Panc1 (cell line): ENCODE measurements at regions not wholly inside any gene's neighbourhood (a gene's known extent, or its start where the extent isn't known, plus 50 kb on each side); places are given as distances from the start of the nearest gene placed in this dataset.
"Not testable (repeated sequence)": the region's sequence is repeated elsewhere in the genome, so short reads cannot be mapped to it uniquely, and the experiment has no call there.

Experiments
- ATAC-seq: fragments of 200-7000 bp; cut with Tn5 transposase; 2 replicates; pipeline ENCODE4 v1.9.1; 2020; ENCODE audit warnings: mild to moderate bottlenecking, moderate library complexity
- BruUV-seq: library from RNA; stranded (reverse); fragments of 400-500 nt; replicated peaks from 2 replicates; lab custom pipeline; 2021; lab: Mats Ljungman, UMichigan
- CTCF ChIA-PET: fragments of 300-600 bp; sonication (Branson Sonifier 250); formaldehyde crosslinking; loops from one replicate; lab custom pipeline; 2022; ENCODE audit warnings: antibody characterized with exemption; lab: Charles Lee
- POLR2A ChIA-PET: fragments of 300-600 bp; sonication (Branson Sonifier 250); formaldehyde crosslinking; loops from one replicate; lab custom pipeline; 2022; ENCODE audit warnings: antibody characterized with exemption; lab: Charles Lee
- DNase-seq: peaks from one replicate; pipeline ENCODE4 v3.0.0-alpha.2; 2010; ENCODE audit warnings: low read depth, low spot score
- H3K27ac ChIP-seq: 2 replicates; pipeline ENCODE4 v1.5.1; 2011; ENCODE audit warnings: mild to moderate bottlenecking, low read length, inconsistent platforms
- H3K27me3 ChIP-seq: fragments of 200-500 bp; sonication (Bioruptor generic); 2 replicates; pipeline ENCODE4 v1.6.0; 2014; ENCODE audit warnings: low read length, inconsistent platforms; ENCODE audit not compliant: control insufficient read depth, insufficient read depth
- H3K36me3 ChIP-seq: fragments of 200-500 bp; sonication (Bioruptor generic); 2 replicates; pipeline ENCODE4 v1.5.1; 2014; ENCODE audit warnings: inconsistent platforms, mild to moderate bottlenecking, low read length, moderate library complexity; ENCODE audit not compliant: control insufficient read depth, insufficient read depth
- H3K4me1 ChIP-seq: 2 replicates; pipeline ENCODE4 v1.5.1; 2011; ENCODE audit warnings: inconsistent platforms, mild to moderate bottlenecking, low read length, moderate library complexity; ENCODE audit not compliant: control insufficient read depth, insufficient read depth
- H3K4me3 ChIP-seq, 2 experiments: 2 replicates each; pipeline ENCODE4 v1.5.1; 2011 to 2012; ENCODE audit warnings: low read depth in 2 of 2, low read length in 2 of 2, mild to moderate bottlenecking in 2 of 2, inconsistent platforms in 1 of 2, moderate library complexity in 1 of 2
- H3K9me3 ChIP-seq: fragments of 200-500 bp; sonication (Bioruptor generic); 2 replicates; pipeline ENCODE4 v1.5.1; 2014; ENCODE audit warnings: low read depth, mild to moderate bottlenecking, inconsistent platforms, low read length, moderate library complexity; ENCODE audit not compliant: control insufficient read depth, insufficient read depth
- POLR2AphosphoS5 ChIP-seq: IDR thresholded peaks from 2 replicates; pipeline ENCODE4 v1.6.1; 2012; ENCODE audit warnings: mild to moderate bottlenecking, low read depth, low read length, moderate library complexity
- SIN3A ChIP-seq: IDR thresholded peaks from 2 replicates; pipeline ENCODE4 v1.6.1; 2012; ENCODE audit warnings: low read depth, mild to moderate bottlenecking, low read length, moderate library complexity, borderline replicate concordance; ENCODE audit not compliant: insufficient read depth
- TCF7L2 ChIP-seq: IDR thresholded peaks from 2 replicates; pipeline ENCODE4 v1.6.1; 2011; ENCODE audit warnings: mild to moderate bottlenecking, low read depth, low read length, inconsistent platforms
- in situ Hi-C: cut with HindIII; loops from 2 replicates; pipeline ENCODE4 v1.10.0; 2016; ENCODE audit warnings: low sequenced_read_pairs, low pct_unique_long_range_greater_than_20kb
- intact Hi-C: fragments of 100-400 bp; cut with micrococcal nuclease; formaldehyde crosslinking; loops from one replicate; pipeline ENCODE4 v1.10.0; 2022; ENCODE audit not compliant: unreplicated experiment
- TF ChIP-seq, protein P1 (sequence below), 2 experiments: IDR thresholded peaks; 2 replicates each; pipeline ENCODE4 v1.6.1; 2011 to 2012; ENCODE audit warnings: low read depth in 2 of 2, control low read depth in 1 of 2, low read length in 1 of 2, mild to moderate bottlenecking in 1 of 2, moderate library complexity in 1 of 2; ENCODE audit not compliant: insufficient read depth in 1 of 2
- TF ChIP-seq, protein P2 (sequence below): fragments of 450-650 bp; IDR thresholded peaks from 2 replicates; pipeline ENCODE4 v1.5.1; 2017; ENCODE audit warnings: mild to moderate bottlenecking

DNA sequence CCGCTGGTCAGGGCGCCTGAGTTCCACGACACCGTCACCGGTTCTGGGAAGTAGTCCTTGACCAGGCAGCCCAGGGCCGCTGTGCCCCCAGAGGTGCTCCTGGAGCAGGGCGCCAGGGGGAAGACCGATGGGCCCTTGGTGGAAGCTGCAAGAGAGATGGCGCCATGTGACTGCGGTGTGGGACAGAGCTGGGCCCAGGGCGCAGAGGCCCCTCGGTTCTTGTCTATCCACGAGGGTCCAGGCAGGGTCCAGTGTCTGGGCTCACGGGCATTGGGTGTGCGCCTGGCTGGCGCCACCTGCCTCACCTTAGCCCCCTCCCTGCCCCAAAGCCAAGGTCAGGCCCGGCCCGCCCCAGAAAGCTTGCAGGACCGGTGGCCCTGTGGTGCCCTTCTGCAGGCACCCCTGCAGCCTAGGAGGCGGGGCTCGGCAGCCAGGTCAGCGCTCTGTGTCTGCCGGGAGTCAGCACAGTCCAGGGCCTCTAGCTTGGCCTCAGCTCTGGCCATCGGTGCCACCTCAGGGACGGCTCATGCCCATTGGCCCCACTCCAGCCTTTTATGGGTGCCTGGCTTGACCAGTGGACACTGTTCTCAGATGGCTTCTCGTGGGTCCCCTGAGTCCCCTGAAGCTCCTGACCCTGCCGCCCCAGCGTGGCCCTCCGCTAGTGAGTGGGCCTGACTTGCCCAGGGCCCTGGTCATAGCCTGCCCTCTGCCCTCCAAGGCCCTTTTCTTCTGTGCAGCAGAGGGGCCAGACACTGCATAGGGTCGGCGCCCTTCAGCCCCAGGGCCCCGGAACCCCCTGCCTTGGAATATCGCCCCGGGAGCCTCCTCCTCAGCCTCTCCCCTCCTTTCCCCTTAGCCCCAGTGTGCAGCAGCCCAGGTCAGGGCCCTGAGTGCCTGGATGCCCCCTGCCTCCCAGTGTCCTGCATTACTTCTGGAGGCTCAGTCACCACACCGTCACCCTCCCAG, 245.2 kb downstream of the TMEM121 start:
- intact Hi-C loops, DNase-seq, H3K9me3 ChIP-seq, H3K27ac ChIP-seq, H3K4me3 ChIP-seq, in situ Hi-C loops, POLR2A ChIA-PET, H3K4me1 ChIP-seq, CTCF ChIA-PET, H3K36me3 ChIP-seq, H3K27me3 ChIP-seq, BruUV-seq: not testable (repeated sequence)
- ATAC-seq = peak; percentile 50

DNA sequence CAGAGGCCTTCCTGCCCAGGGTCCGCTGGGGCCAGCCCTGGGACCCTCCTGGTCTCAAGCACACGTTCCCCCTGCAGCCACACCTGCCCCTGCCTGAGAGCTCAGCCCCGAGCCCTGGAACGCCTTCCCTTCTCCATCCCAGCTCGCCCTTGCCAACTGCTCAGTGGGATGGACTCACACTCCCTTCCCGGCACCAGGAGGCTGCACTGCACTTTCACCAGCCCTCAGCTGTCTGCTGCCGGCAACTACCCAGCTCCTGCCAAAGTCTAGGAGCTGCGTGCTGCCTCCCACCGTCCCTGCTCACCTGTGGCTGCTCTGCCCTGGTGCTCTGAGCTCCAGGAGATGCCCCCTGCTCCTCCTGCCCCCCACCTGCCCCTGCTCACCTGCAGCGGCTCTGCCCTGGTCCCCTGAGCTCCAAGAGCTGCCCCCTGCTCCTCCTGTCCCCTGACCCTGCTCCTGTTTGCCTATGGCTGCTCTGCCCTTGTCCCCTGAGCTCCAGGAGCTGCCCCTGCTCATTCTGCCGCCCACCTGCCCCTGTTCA, 246.4 kb downstream of the TMEM121 start:
- ATAC-seq, in situ Hi-C loops, H3K27ac ChIP-seq, H3K4me1 ChIP-seq, H3K9me3 ChIP-seq, BruUV-seq, DNase-seq, H3K4me3 ChIP-seq, POLR2A ChIA-PET, intact Hi-C loops, H3K36me3 ChIP-seq, CTCF ChIA-PET, H3K27me3 ChIP-seq: not testable (repeated sequence)

DNA sequence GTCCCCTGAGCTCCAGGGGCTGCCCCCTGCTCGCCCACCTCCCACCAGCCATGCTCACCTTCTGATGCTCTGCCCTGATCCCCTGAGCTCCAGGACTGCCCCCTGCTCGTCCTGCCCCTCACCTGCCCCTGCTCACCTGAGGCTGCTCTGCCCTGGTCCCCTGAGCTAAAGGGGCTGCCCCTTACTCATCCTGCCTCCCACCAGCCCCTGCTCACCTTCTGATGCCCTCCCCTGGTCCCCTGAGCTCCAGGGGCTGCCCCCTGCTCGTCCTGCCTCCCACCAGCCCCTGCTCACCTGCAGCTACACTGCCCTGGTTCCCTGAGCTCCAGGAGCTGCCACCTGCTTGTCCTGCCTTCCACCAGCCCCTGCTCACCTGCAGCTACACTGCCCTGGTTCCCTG, 247.2 kb downstream of the TMEM121 start:
- no peak overlapping the region for H3K4me3 ChIP-seq
- no peak overlapping the region for H3K27ac ChIP-seq
- H3K4me1 ChIP-seq = no peaks in the 10 kb centered on the region
- POLR2A ChIA-PET = no interaction called here
- H3K27me3 ChIP-seq = no peaks in the 10 kb centered on the region
- in situ Hi-C loops (no loop called here), intact Hi-C loops (no loop called here)
- DNase-seq = no peak
- CTCF ChIA-PET = no interaction called here
- TF ChIP-seq POLR2AphosphoS5 (no peak), TCF7L2 (no peak), SIN3A (no peak)
- TF ChIP-seq, protein P1, sequence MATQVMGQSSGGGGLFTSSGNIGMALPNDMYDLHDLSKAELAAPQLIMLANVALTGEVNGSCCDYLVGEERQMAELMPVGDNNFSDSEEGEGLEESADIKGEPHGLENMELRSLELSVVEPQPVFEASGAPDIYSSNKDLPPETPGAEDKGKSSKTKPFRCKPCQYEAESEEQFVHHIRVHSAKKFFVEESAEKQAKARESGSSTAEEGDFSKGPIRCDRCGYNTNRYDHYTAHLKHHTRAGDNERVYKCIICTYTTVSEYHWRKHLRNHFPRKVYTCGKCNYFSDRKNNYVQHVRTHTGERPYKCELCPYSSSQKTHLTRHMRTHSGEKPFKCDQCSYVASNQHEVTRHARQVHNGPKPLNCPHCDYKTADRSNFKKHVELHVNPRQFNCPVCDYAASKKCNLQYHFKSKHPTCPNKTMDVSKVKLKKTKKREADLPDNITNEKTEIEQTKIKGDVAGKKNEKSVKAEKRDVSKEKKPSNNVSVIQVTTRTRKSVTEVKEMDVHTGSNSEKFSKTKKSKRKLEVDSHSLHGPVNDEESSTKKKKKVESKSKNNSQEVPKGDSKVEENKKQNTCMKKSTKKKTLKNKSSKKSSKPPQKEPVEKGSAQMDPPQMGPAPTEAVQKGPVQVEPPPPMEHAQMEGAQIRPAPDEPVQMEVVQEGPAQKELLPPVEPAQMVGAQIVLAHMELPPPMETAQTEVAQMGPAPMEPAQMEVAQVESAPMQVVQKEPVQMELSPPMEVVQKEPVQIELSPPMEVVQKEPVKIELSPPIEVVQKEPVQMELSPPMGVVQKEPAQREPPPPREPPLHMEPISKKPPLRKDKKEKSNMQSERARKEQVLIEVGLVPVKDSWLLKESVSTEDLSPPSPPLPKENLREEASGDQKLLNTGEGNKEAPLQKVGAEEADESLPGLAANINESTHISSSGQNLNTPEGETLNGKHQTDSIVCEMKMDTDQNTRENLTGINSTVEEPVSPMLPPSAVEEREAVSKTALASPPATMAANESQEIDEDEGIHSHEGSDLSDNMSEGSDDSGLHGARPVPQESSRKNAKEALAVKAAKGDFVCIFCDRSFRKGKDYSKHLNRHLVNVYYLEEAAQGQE (IDR thresholded peaks at IDR 0.05; ENCODE audit: insufficient read depth in 1 of 2, low read depth in 2 of 2, low read length in 1 of 2) = no peak
- TF ChIP-seq, protein P2, sequence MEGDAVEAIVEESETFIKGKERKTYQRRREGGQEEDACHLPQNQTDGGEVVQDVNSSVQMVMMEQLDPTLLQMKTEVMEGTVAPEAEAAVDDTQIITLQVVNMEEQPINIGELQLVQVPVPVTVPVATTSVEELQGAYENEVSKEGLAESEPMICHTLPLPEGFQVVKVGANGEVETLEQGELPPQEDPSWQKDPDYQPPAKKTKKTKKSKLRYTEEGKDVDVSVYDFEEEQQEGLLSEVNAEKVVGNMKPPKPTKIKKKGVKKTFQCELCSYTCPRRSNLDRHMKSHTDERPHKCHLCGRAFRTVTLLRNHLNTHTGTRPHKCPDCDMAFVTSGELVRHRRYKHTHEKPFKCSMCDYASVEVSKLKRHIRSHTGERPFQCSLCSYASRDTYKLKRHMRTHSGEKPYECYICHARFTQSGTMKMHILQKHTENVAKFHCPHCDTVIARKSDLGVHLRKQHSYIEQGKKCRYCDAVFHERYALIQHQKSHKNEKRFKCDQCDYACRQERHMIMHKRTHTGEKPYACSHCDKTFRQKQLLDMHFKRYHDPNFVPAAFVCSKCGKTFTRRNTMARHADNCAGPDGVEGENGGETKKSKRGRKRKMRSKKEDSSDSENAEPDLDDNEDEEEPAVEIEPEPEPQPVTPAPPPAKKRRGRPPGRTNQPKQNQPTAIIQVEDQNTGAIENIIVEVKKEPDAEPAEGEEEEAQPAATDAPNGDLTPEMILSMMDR = no peak
- H3K36me3 ChIP-seq = no peaks in the 10 kb centered on the region
- no peaks in the 10 kb centered on the region for H3K9me3 ChIP-seq
- no TSS peak for BruUV-seq
- ATAC-seq = no peak
